OCI-LY1 (cell line): ENCODE measurements at regions not wholly inside any gene's neighbourhood (a gene's known extent, or its start where the extent isn't known, plus 50 kb on each side); places are given as distances from the start of the nearest gene placed in this dataset.

Experiments used
- H2AFZ ChIP-seq: fragments of 200-600 bp; sonication (generic), shearing (Covaris generic); 2 replicates; pipeline ENCODE4 v1.6.0; 2014; ENCODE audit warnings: antibody characterized with exemption, mild to moderate bottlenecking, low read length
- H3F3A ChIP-seq: fragments of 200-600 bp; sonication (generic), shearing (Covaris generic); 2 replicates; pipeline ENCODE4 v1.6.0; 2014; ENCODE audit warnings: mild to moderate bottlenecking, antibody characterized with exemption, low read length, moderate library complexity; ENCODE audit not compliant: insufficient read depth
- H3K27ac ChIP-seq: fragments of 200-600 bp; sonication (generic); 2 replicates; pipeline ENCODE4 v1.5.1; 2014; ENCODE audit warnings: low read length, mixed run types, mild to moderate bottlenecking, low read depth; ENCODE audit not compliant: poor library complexity, severe bottlenecking
- H3K27me3 ChIP-seq: fragments of 200-600 bp; sonication (generic); 2 replicates; pipeline ENCODE4 v1.6.0; 2014; ENCODE audit warnings: antibody characterized with exemption, mild to moderate bottlenecking, low read length, moderate library complexity; ENCODE audit not compliant: insufficient read depth
- H3K36me3 ChIP-seq: fragments of 200-600 bp; sonication (generic); 2 replicates; pipeline ENCODE4 v1.6.1; 2014; ENCODE audit warnings: mild to moderate bottlenecking, antibody characterized with exemption, low read length, moderate library complexity, mixed read lengths; ENCODE audit not compliant: insufficient read depth
- H3K4me1 ChIP-seq: fragments of 200-600 bp; sonication (generic); 2 replicates; pipeline ENCODE4 v1.5.1; 2014; ENCODE audit warnings: mild to moderate bottlenecking, low read length, moderate library complexity; ENCODE audit not compliant: insufficient read depth, severe bottlenecking
- H3K4me2 ChIP-seq: fragments of 200-600 bp; sonication (generic), shearing (Covaris generic); 2 replicates; pipeline ENCODE4 v1.6.1; 2014; ENCODE audit warnings: low read length
- H3K4me3 ChIP-seq: fragments of 200-600 bp; sonication (generic); 2 replicates; pipeline ENCODE4 v1.5.1; 2014; ENCODE audit warnings: low read length, low read depth, mild to moderate bottlenecking, mixed read lengths; ENCODE audit not compliant: poor library complexity, severe bottlenecking
- H3K79me2 ChIP-seq: fragments of 200-600 bp; shearing (Covaris generic); 2 replicates; pipeline ENCODE4 v1.6.1; 2016; ENCODE audit warnings: mixed run types, low read length, mixed read lengths; ENCODE audit not compliant: insufficient read depth
- H3K9ac ChIP-seq: fragments of 200-600 bp; sonication (generic), shearing (Covaris generic); 2 replicates; pipeline ENCODE4 v1.6.1; 2014; ENCODE audit warnings: mild to moderate bottlenecking, low read length, mixed read lengths
- H3K9me2 ChIP-seq: fragments of 200-600 bp; sonication (generic), shearing (Covaris generic); 2 replicates; pipeline ENCODE4 v1.6.1; 2014; ENCODE audit warnings: low read depth, mild to moderate bottlenecking, low read length, mixed read lengths
- H3K9me3 ChIP-seq: fragments of 200-600 bp; shearing (Covaris generic); 2 replicates; pipeline ENCODE4 v1.6.1; 2014; ENCODE audit warnings: low read length, mixed read lengths
- H4K20me1 ChIP-seq: fragments of 200-600 bp; sonication (generic), shearing (Covaris generic); 2 replicates; pipeline ENCODE4 v1.6.0; 2016; ENCODE audit warnings: mild to moderate bottlenecking, low read length; ENCODE audit not compliant: insufficient read depth
- CTCF ChIP-seq: fragments of 200-600 bp; sonication (generic), shearing (Covaris generic); IDR thresholded peaks from 2 replicates; pipeline ENCODE4 v1.5.1; 2017; ENCODE audit warnings: mild to moderate bottlenecking, antibody characterized with exemption, low read length, moderate library complexity, mixed read lengths
- EZH2 ChIP-seq: fragments of 200-600 bp; sonication (generic), shearing (Covaris generic); IDR thresholded peaks from 2 replicates; pipeline ENCODE4 v1.8.0; 2017; ENCODE audit warnings: borderline replicate concordance, mixed run types, mild to moderate bottlenecking, antibody characterized with exemption, low read length, moderate library complexity, mixed read lengths

DNA sequence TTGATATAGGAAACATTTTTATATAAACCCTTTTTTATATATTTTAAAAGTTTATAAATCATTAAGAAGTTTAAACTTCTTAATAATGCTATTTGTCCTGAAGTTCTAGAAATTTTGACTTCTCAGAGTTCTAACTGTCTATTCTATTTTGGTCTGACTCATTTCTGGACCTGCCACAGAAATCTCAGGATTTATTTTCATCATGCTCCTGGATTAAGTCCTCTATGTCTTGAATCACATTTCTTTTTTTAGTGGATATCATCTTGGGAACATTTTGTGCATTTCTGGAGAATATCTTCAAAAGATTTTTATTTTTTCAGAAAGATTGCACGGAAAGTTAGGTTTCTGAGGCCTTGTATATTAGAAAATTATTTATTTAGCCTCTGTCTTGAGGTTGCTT is 289.1 kb downstream of the NDFIP2 start:
- H2AFZ ChIP-seq: no peak overlapping the region
- no peaks in the 10 kb centered on the region for H3K4me1 ChIP-seq
- H4K20me1 ChIP-seq: no peaks in the 10 kb centered on the region
- H3K79me2 ChIP-seq: no peaks in the 10 kb centered on the region
- no peak overlapping the region for H3K4me2 ChIP-seq
- H3K27me3 ChIP-seq: no peaks in the 10 kb centered on the region
- no peak overlapping the region for H3K9ac ChIP-seq
- H3K36me3 ChIP-seq: no peaks in the 10 kb centered on the region
- no peak for TF ChIP-seq EZH2
- TF ChIP-seq CTCF: no peak
- H3K4me3 ChIP-seq: no peak overlapping the region
- no peaks in the 10 kb centered on the region for H3K9me2 ChIP-seq
- H3F3A ChIP-seq: no peaks in the 10 kb centered on the region
- H3K9me3 ChIP-seq: no peaks in the 10 kb centered on the region
- H3K27ac ChIP-seq: no peak overlapping the region

DNA sequence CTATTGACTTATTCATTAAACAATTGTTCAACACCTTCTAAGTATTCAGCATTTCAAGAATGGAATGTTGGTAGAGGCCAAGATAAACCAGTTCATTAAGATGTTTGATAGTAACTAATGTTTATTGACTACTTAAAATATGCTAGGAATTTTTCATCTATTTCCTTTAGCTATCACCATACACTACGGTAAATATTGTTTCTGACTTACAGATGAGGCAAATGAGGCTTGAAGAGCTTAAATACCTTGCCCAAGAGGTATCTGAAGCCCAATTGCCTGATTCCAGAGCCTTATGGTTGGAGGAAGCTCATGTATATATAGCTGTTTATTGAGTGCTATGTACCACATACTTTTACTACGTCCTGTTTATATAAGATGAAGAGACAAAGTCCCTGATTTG is 286.2 kb downstream of the NDFIP2 start:
- H3K9me3 ChIP-seq: no peaks in the 10 kb centered on the region
- no peaks in the 10 kb centered on the region for H3F3A ChIP-seq
- no peak overlapping the region for H3K9ac ChIP-seq
- no peak overlapping the region for H3K4me3 ChIP-seq
- no peaks in the 10 kb centered on the region for H3K9me2 ChIP-seq
- no peaks in the 10 kb centered on the region for H3K4me1 ChIP-seq
- H3K27ac ChIP-seq: no peak overlapping the region
- H3K27me3 ChIP-seq: no peaks in the 10 kb centered on the region
- no peak for TF ChIP-seq EZH2
- H2AFZ ChIP-seq: no peak overlapping the region
- H3K36me3 ChIP-seq: no peaks in the 10 kb centered on the region
- H3K4me2 ChIP-seq: no peak overlapping the region
- H3K79me2 ChIP-seq: no peaks in the 10 kb centered on the region
- no peaks in the 10 kb centered on the region for H4K20me1 ChIP-seq

- Histone ChIP-seq H3K27me3 (no peaks in the 10 kb centered on the region), H3K27ac (no peak overlapping the region), H3K4me2 (no peak overlapping the region), H3K9me2 (no peaks in the 10 kb centered on the region), H3K9me3 (no peaks in the 10 kb centered on the region), H4K20me1 (no peaks in the 10 kb centered on the region), H3K36me3 (no peaks in the 10 kb centered on the region), H2AFZ (no peak overlapping the region), H3F3A (no peaks in the 10 kb centered on the region), H3K9ac (no peak overlapping the region), H3K4me3 (no peak overlapping the region), H3K4me1 (no peaks in the 10 kb centered on the region), H3K79me2 (no peaks in the 10 kb centered on the region)
- TF ChIP-seq CTCF (no peak), EZH2 (no peak)
Measured at GRCh38 chr13:79765331-79765730, 284.4 kb downstream of the NDFIP2 start.

DNA sequence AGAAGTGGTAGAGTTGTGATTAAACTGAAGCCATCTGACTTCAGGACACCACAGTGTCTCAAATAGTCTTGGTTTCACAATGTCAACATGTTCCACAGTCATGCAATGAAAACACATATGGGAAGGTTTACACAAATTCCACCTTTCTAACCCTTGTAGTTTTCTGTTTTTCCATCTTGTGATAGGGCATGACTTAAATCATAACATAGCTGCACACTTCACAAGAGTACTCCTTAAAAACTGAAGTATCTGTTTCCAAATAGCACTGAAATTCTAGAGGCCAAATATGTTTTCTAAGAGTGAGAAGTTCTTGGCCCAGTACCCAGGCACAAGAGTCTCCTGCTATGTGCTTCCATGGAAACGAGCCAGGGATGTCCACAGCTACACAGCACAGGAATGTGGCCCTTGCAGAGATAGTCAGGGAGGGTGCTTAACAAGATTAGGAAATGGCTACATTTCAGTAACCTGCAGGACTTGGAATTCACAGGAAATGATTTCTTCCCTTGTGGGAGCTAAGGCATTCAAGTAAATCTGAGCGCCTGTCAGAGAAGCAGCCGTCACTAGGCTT is 269.1 kb downstream of the NDFIP2 start:
- no peaks in the 10 kb centered on the region for H3K79me2 ChIP-seq
- H3K27ac ChIP-seq: no peak overlapping the region
- H3K36me3 ChIP-seq: no peaks in the 10 kb centered on the region
- no peaks in the 10 kb centered on the region for H3K4me1 ChIP-seq
- H3K27me3 ChIP-seq: no peaks in the 10 kb centered on the region
- H4K20me1 ChIP-seq: no peaks in the 10 kb centered on the region
- no peaks in the 10 kb centered on the region for H3K9me2 ChIP-seq
- no peak overlapping the region for H2AFZ ChIP-seq
- H3F3A ChIP-seq: no peaks in the 10 kb centered on the region
- H3K4me2 ChIP-seq: no peak overlapping the region
- H3K9ac ChIP-seq: no peak overlapping the region
- no peak for TF ChIP-seq CTCF
- TF ChIP-seq EZH2: no peak
- H3K9me3 ChIP-seq: no peaks in the 10 kb centered on the region
- H3K4me3 ChIP-seq: no peak overlapping the region
